Neural cell (in vitro differentiated cells): ENCODE measurements at regions not wholly inside any gene's neighbourhood (a gene's known extent, or its start where the extent isn't known, plus 50 kb on each side); places are given as distances from the start of the nearest gene placed in this dataset.

Source experiments
- H2AFZ ChIP-seq: fragments of 200-600, 300-800 bp; sonication (generic), shearing (Covaris generic); 2 replicates; pipeline ENCODE4 v1.6.0; 2014; ENCODE audit warnings: low read depth, mild to moderate bottlenecking, antibody characterized with exemption, low read length, moderate library complexity
- H3F3A ChIP-seq: fragments of 200-600 bp; shearing (Covaris generic); 2 replicates; pipeline ENCODE4 v1.6.1; 2016; ENCODE audit warnings: mild to moderate bottlenecking, moderate library complexity, mixed read lengths, antibody characterized with exemption, low read length; ENCODE audit not compliant: insufficient read depth, poor library complexity, severe bottlenecking
- H3K27ac ChIP-seq: fragments of 200-600, 300-800 bp; sonication (generic), shearing (Covaris generic); 2 replicates; pipeline ENCODE4 v1.5.1; 2014; ENCODE audit warnings: mild to moderate bottlenecking, low read length, moderate library complexity
- H3K27me3 ChIP-seq: fragments of 300-800, 200-600 bp; sonication (generic), shearing (Covaris generic); 2 replicates; pipeline ENCODE4 v1.6.0; 2014; ENCODE audit warnings: mild to moderate bottlenecking, low read depth, low read length, moderate library complexity; ENCODE audit not compliant: insufficient read depth
- H3K36me3 ChIP-seq: fragments of 300-800, 200-600 bp; sonication (generic), shearing (Covaris generic); 2 replicates; pipeline ENCODE4 v1.5.1; 2014; ENCODE audit warnings: mild to moderate bottlenecking, antibody characterized with exemption, low read length, moderate library complexity; ENCODE audit not compliant: insufficient read depth
- H3K4me2 ChIP-seq: fragments of 300-800, 200-600 bp; sonication (generic), shearing (Covaris generic); 2 replicates; pipeline ENCODE4 v1.6.0; 2014; ENCODE audit warnings: mild to moderate bottlenecking, low read length
- H3K4me3 ChIP-seq: fragments of 300-800, 200-600 bp; sonication (generic), shearing (Covaris generic); 2 replicates; pipeline ENCODE4 v1.5.1; 2014; ENCODE audit warnings: mild to moderate bottlenecking, low read length, moderate library complexity
- H3K79me2 ChIP-seq: fragments of 200-600 bp; shearing (Covaris generic); replicated peaks from 2 replicates; pipeline ENCODE4 v1.6.0; 2014; ENCODE audit warnings: mild to moderate bottlenecking, low read length, moderate library complexity; ENCODE audit not compliant: insufficient read depth
- H3K9ac ChIP-seq: fragments of 300-800, 200-600 bp; sonication (generic), shearing (Covaris generic); 2 replicates; pipeline ENCODE4 v1.6.1; 2016; ENCODE audit warnings: mild to moderate bottlenecking, low read length, mixed read lengths
- H3K9me2 ChIP-seq: fragments of 200-600 bp; shearing (Covaris generic); 2 replicates; pipeline ENCODE4 v1.6.1; 2016; ENCODE audit warnings: mild to moderate bottlenecking, low read length, mixed read lengths; ENCODE audit not compliant: insufficient read depth
- H3K9me3 ChIP-seq: fragments of 200-600, 300-800 bp; sonication (generic), shearing (Covaris generic); 2 replicates; pipeline ENCODE4 v1.6.1; 2016; ENCODE audit warnings: mild to moderate bottlenecking, mixed run types, low read length, moderate library complexity, mixed read lengths
- H4K20me1 ChIP-seq: fragments of 200-600 bp; shearing (Covaris generic); 2 replicates; pipeline ENCODE4 v1.6.1; 2016; ENCODE audit warnings: mild to moderate bottlenecking, mixed run types; ENCODE audit not compliant: insufficient read depth
- EP300 ChIP-seq: fragments of 450-650 bp; conservative IDR thresholded peaks from 2 replicates; pipeline ENCODE4 v1.6.1; 2014; ENCODE audit warnings: antibody characterized with exemption, mild to moderate bottlenecking, moderate library complexity; ENCODE audit not compliant: poor library complexity, severe bottlenecking
- EZH2 ChIP-seq: fragments of 200-600, 300-800 bp; shearing (Covaris generic), sonication (generic); IDR thresholded peaks from 2 replicates; pipeline ENCODE4 v1.6.1; 2014; ENCODE audit warnings: antibody characterized with exemption, low read length, borderline replicate concordance, mild to moderate bottlenecking; ENCODE audit not compliant: insufficient read depth, poor library complexity, severe bottlenecking
- MXI1 ChIP-seq: fragments of 450-650 bp; conservative IDR thresholded peaks from 2 replicates; pipeline ENCODE4 v1.6.1; 2014; ENCODE audit warnings: antibody characterized with exemption, mild to moderate bottlenecking; ENCODE audit not compliant: poor library complexity, severe bottlenecking
- POLR2AphosphoS5 ChIP-seq: IDR thresholded peaks from 2 replicates; pipeline ENCODE4 v1.6.1; 2012
- RAD21 ChIP-seq: fragments of 450-650 bp; conservative IDR thresholded peaks from 2 replicates; pipeline ENCODE4 v1.6.1; 2014; ENCODE audit warnings: antibody characterized with exemption, mild to moderate bottlenecking, moderate library complexity
- SMC3 ChIP-seq: fragments of 450-650 bp; conservative IDR thresholded peaks from 2 replicates; pipeline ENCODE4 v1.6.1; 2014; ENCODE audit warnings: antibody characterized with exemption, mild to moderate bottlenecking, moderate library complexity; ENCODE audit not compliant: poor library complexity
- TAF1 ChIP-seq: IDR thresholded peaks from 2 replicates; pipeline ENCODE4 v1.6.1; 2012; ENCODE audit warnings: low read depth
- TF ChIP-seq, protein P1 (sequence below): fragments of 450-650 bp; IDR thresholded peaks from 2 replicates; pipeline ENCODE4 v1.5.1; 2014; ENCODE audit warnings: antibody characterized with exemption, mild to moderate bottlenecking, moderate library complexity; ENCODE audit not compliant: poor library complexity, severe bottlenecking
- TF ChIP-seq, protein P2 (sequence below): IDR thresholded peaks from 2 replicates; pipeline ENCODE4 v1.6.1; 2012; ENCODE audit warnings: borderline replicate concordance

- Histone ChIP-seq H3F3A (peaks cover 13% of the 10 kb centered on the region), H3K4me2 (peak overlapping the region; percentile 31), H3K79me2 (peaks cover 59% of the 10 kb centered on the region), H3K27me3 (no peaks in the 10 kb centered on the region), H3K9me3 (no peaks in the 10 kb centered on the region), H3K36me3 (no peaks in the 10 kb centered on the region), H2AFZ (no peak overlapping the region), H3K9me2 (no peaks in the 10 kb centered on the region), H3K27ac (peak overlapping the region; percentile 96), H3K4me3 (no peak overlapping the region), H4K20me1 (no peaks in the 10 kb centered on the region), H3K9ac (peak overlapping the region; percentile 35)
- TF ChIP-seq, protein P1, sequence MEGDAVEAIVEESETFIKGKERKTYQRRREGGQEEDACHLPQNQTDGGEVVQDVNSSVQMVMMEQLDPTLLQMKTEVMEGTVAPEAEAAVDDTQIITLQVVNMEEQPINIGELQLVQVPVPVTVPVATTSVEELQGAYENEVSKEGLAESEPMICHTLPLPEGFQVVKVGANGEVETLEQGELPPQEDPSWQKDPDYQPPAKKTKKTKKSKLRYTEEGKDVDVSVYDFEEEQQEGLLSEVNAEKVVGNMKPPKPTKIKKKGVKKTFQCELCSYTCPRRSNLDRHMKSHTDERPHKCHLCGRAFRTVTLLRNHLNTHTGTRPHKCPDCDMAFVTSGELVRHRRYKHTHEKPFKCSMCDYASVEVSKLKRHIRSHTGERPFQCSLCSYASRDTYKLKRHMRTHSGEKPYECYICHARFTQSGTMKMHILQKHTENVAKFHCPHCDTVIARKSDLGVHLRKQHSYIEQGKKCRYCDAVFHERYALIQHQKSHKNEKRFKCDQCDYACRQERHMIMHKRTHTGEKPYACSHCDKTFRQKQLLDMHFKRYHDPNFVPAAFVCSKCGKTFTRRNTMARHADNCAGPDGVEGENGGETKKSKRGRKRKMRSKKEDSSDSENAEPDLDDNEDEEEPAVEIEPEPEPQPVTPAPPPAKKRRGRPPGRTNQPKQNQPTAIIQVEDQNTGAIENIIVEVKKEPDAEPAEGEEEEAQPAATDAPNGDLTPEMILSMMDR: no peak
- TF ChIP-seq MXI1 (no peak), POLR2AphosphoS5 (no peak), EZH2 (no peak), SMC3 (no peak), EP300 (no peak), TAF1 (no peak), RAD21 (no peak)
- TF ChIP-seq, protein P2, sequence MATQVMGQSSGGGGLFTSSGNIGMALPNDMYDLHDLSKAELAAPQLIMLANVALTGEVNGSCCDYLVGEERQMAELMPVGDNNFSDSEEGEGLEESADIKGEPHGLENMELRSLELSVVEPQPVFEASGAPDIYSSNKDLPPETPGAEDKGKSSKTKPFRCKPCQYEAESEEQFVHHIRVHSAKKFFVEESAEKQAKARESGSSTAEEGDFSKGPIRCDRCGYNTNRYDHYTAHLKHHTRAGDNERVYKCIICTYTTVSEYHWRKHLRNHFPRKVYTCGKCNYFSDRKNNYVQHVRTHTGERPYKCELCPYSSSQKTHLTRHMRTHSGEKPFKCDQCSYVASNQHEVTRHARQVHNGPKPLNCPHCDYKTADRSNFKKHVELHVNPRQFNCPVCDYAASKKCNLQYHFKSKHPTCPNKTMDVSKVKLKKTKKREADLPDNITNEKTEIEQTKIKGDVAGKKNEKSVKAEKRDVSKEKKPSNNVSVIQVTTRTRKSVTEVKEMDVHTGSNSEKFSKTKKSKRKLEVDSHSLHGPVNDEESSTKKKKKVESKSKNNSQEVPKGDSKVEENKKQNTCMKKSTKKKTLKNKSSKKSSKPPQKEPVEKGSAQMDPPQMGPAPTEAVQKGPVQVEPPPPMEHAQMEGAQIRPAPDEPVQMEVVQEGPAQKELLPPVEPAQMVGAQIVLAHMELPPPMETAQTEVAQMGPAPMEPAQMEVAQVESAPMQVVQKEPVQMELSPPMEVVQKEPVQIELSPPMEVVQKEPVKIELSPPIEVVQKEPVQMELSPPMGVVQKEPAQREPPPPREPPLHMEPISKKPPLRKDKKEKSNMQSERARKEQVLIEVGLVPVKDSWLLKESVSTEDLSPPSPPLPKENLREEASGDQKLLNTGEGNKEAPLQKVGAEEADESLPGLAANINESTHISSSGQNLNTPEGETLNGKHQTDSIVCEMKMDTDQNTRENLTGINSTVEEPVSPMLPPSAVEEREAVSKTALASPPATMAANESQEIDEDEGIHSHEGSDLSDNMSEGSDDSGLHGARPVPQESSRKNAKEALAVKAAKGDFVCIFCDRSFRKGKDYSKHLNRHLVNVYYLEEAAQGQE: no peak
These were observed 423.0 kb upstream of the PSMD7 start for GRCh38 chr16:73873643-73874042.

DNA sequence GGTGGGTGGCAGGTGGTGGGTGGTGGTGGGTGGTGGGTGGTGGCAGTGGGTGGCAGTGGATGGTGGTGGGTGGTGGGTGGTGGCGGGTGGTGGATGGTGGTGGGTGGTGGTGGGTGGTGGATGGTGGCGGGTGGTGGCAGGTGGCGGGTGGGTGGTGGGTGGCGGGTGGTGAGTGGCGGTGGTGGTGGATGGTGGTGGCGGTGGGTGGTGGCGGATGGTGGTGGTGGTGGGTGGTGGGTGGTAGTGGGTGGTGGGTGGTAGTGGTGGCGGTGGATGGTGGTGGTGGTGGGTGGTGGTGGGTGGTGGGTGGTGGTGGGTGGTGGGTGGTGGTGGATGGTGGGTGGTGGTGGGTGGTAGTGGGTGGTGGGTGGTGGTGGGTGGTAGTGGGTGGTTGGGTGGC lies 423.8 kb upstream of the PSMD7 start:
- no peaks in the 10 kb centered on the region for H3K36me3 ChIP-seq
- H3K9me2 ChIP-seq: no peaks in the 10 kb centered on the region
- H3K9me3 ChIP-seq: no peaks in the 10 kb centered on the region
- H3K9ac ChIP-seq: no peak overlapping the region
- no peak overlapping the region for H3K4me2 ChIP-seq
- TF ChIP-seq EP300 (no peak), RAD21 (no peak), EZH2 (no peak), SMC3 (no peak), TAF1 (no peak), POLR2AphosphoS5 (no peak), MXI1 (no peak)
- TF ChIP-seq, protein P1: no peak
- TF ChIP-seq, protein P2: no peak
- H3F3A ChIP-seq: peaks cover 13% of the 10 kb centered on the region
- no peaks in the 10 kb centered on the region for H3K27me3 ChIP-seq
- H2AFZ ChIP-seq: no peak overlapping the region
- peaks cover 51% of the 10 kb centered on the region for H3K79me2 ChIP-seq
- no peaks in the 10 kb centered on the region for H4K20me1 ChIP-seq
- H3K4me3 ChIP-seq: no peak overlapping the region
- no peak overlapping the region for H3K27ac ChIP-seq
